Peyer's patch (tissue), 4 donors: ENCODE measurements at regions not wholly inside any gene's neighbourhood (a gene's known extent, or its start where the extent isn't known, plus 50 kb on each side); places are given as distances from the start of the nearest gene placed in this dataset.

ENCODE experiments used
- CTCF ChIP-seq, 6 experiments: fragments of 450-650 bp in 4 of 6; fragments of 200-600 bp in 2 of 6; sonication (generic) in 1 of 6; IDR thresholded peaks; one replicate each; pipeline ENCODE4 v1.5.1; 2017 to 2019; ENCODE audit warnings: antibody characterized with exemption in 6 of 6, mild to moderate bottlenecking in 3 of 6, moderate library complexity in 1 of 6
- POLR2A ChIP-seq, 2 donors: fragments of 450-650 bp; IDR thresholded peaks; one replicate each; pipeline ENCODE4 v1.5.1; 2017; ENCODE audit warnings: antibody characterized with exemption in 2 of 2, mild to moderate bottlenecking in 2 of 2, moderate library complexity in 2 of 2

GRCh38 chrY:7718126-7718525 lies 806.6 kb upstream of the AMELY start:
- no peak for TF ChIP-seq CTCF (IDR thresholded peaks at IDR 0.05)
- no peak for TF ChIP-seq POLR2A (IDR thresholded peaks at IDR 0.05)
